IMR-90 (cell line): ENCODE measurements at regions not wholly inside any gene's neighbourhood (a gene's known extent, or its start where the extent isn't known, plus 50 kb on each side); places are given as distances from the start of the nearest gene placed in this dataset.

Source experiments
- CHD1 ChIP-seq: IDR thresholded peaks from 2 replicates; pipeline ENCODE4 v1.6.1; 2012; ENCODE audit warnings: low read depth, low read length, improper control_type of control experiment
- CTCF ChIP-seq: conservative IDR thresholded peaks from 2 replicates; pipeline ENCODE4 v1.5.1; 2012; ENCODE audit warnings: mild to moderate bottlenecking, low read depth, low read length, improper control_type of control experiment
- FOS ChIP-seq: fragments of 150-350 bp; IDR thresholded peaks from 2 replicates; pipeline ENCODE4 v1.6.1; 2016; ENCODE audit warnings: low read depth, low read length
- POLR2A ChIP-seq: IDR thresholded peaks from 2 replicates; pipeline ENCODE4 v1.6.1; 2012; ENCODE audit warnings: mild to moderate bottlenecking, low read depth, low read length

- TF ChIP-seq FOS = no peak
- TF ChIP-seq POLR2A = no peak
- no peak for TF ChIP-seq CTCF
- no peak for TF ChIP-seq CHD1
Measured at GRCh38 chr6:14822012-14822553, 423.8 kb upstream of the JARID2 start.
